GM13977 (cell line): ENCODE measurements at regions not wholly inside any gene's neighbourhood (a gene's known extent, or its start where the extent isn't known, plus 50 kb on each side); places are given as distances from the start of the nearest gene placed in this dataset.
"Not testable (repeated sequence)": the region's sequence is repeated elsewhere in the genome, so short reads cannot be mapped to it uniquely, and the experiment has no call there.

ENCODE experiments used
- DNase-seq: peaks from one replicate; pipeline ENCODE4 v3.0.0; 2012; ENCODE audit warnings: low spot score
- in situ Hi-C: fragments of 300-500 bp; cut with MboI; formaldehyde crosslinking; loops from one replicate; pipeline ENCODE4 v1.12.0; 2022; ENCODE audit warnings: low sequenced_read_pairs, low pct_unique_long_range_greater_than_20kb, mixed read lengths, inconsistent platforms; ENCODE audit not compliant: unreplicated experiment
- TF ChIP-seq, protein P1 (sequence below): IDR thresholded peaks from 2 replicates; pipeline ENCODE4 v1.5.1; 2012; ENCODE audit warnings: mild to moderate bottlenecking, control low read depth; ENCODE audit not compliant: insufficient read depth; ENCODE audit errors: extremely low read depth, missing control alignments

DNA sequence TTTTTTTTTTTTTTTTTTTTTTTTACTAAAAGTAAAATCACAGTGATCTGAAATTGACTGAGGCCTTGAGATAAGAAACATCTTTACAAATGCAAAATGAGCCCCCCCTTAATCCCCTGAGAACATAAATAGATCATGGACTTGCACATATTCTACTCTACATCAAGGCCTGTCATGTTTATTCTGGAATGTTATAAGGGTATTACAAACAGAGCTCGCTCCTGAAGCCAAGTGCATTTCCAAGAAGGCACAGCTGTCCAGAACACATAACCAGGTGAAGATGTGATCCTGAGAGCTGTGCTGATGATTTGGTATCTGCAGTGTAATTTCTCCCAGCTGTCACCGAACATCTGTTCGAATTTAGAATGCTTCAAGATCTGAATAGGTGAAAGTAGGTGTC is 384.5 kb downstream of the GPAT3 start:
- TF ChIP-seq, protein P1, sequence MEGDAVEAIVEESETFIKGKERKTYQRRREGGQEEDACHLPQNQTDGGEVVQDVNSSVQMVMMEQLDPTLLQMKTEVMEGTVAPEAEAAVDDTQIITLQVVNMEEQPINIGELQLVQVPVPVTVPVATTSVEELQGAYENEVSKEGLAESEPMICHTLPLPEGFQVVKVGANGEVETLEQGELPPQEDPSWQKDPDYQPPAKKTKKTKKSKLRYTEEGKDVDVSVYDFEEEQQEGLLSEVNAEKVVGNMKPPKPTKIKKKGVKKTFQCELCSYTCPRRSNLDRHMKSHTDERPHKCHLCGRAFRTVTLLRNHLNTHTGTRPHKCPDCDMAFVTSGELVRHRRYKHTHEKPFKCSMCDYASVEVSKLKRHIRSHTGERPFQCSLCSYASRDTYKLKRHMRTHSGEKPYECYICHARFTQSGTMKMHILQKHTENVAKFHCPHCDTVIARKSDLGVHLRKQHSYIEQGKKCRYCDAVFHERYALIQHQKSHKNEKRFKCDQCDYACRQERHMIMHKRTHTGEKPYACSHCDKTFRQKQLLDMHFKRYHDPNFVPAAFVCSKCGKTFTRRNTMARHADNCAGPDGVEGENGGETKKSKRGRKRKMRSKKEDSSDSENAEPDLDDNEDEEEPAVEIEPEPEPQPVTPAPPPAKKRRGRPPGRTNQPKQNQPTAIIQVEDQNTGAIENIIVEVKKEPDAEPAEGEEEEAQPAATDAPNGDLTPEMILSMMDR: no peak
- in situ Hi-C loops: no loop called here
- no peak for DNase-seq

DNA sequence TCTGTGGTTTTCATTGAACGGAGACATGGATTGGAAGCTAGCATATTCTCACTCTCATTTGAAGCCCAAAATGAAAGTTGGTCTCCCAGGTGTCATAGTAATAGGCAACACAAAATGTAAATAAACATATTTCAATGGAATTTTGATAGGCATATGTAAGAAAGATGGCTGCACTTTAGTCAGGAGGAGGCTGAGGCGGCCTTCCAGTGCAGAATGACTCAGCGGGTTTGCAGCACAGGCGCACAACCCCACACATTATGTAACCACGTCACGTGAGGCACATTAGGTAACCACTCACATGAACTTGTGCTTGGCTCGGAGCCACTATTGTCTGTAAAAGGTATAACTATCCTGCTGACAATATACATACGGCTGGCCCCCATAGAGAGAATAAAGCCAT is 381.7 kb downstream of the GPAT3 start:
- in situ Hi-C loops: no loop called here
- no peak for DNase-seq
- TF ChIP-seq, protein P1: no peak

DNA sequence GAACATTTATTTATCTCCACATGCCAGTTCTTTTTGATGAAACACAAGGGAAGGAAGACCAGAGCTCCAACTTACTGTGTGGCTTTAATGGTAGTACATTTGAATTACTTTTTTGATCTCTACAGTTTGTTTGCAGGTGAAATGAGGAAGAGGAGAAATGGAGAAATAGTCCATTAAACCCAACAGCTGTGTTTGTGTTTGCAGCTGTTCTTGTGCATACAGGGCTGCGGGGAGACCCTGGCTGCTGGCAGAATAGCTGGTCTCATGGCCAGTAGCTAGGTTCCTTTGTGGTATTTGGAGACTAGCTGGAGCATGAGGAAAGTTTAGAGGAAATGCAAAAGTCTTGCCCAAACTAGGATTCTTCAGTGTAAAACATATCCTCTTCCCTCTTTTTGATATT is 374.8 kb downstream of the GPAT3 start:
- TF ChIP-seq, protein P1: no peak
- in situ Hi-C loops: no loop called here
- DNase-seq: no peak

DNA sequence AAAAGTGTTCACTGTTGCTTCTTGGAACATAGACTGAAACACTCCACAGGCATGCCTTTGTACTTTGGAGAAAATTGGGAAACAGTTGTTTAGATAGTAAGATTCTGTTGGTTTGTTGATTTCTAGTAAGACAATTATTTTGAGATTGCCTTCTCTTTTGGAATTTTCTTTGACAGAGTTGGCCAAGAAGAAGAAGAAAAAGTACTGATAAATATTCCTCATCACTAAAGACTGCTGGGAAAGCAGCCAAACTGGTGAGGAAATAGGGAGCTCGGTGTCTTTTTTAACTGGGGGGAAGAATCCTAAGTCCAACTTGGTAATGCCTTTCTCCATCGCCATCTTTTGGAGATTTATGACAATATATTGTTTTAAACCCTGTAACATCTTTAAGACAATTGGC is 370.7 kb downstream of the GPAT3 start:
- TF ChIP-seq, protein P1: no peak
- in situ Hi-C loops: no loop called here
- DNase-seq: no peak

DNA sequence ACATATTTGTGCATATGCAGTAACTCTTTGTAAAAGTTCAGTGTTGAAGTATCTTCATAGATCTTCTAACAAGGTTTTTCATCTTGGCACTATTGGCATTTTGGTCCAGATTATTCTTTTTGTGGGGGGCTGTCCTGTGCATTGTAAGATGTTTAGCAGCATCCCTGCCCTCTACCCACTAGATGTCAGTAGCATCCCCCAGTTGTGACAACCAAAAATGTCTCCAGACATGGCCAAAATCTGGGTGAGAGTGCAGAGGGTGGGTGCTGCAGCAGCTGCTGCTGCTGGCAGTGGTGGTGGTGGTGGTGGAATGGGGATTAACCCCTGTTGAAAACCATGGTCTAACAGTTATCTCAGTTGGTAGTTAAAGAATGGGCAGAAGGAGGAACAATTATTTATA is 370.0 kb downstream of the GPAT3 start:
- in situ Hi-C loops: no loop called here
- DNase-seq: no peak

DNA sequence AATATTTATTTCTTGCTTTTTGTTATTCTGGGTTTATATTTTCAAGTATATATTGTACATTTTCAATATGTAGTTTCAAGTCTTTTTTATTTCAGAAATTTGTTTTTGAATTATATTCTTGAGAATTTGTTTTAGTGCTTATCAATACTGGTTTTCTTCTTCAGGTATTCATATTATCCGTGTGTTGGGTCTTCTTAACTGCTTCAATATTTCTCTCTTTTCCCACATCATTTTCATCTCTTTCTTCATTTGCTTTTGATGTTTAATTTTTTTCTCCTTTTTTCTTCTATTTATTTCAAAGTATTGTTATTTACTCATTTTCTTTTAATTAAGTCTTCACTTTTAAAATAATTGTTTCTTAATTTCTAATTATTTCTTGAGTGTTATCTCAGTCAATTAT is 367.8 kb downstream of the GPAT3 start:
- in situ Hi-C loops: not testable (repeated sequence)

More for the DNA sequence above, 370.0 kb downstream of the GPAT3 start:
- TF ChIP-seq, protein P1: peak; percentile 46

DNA sequence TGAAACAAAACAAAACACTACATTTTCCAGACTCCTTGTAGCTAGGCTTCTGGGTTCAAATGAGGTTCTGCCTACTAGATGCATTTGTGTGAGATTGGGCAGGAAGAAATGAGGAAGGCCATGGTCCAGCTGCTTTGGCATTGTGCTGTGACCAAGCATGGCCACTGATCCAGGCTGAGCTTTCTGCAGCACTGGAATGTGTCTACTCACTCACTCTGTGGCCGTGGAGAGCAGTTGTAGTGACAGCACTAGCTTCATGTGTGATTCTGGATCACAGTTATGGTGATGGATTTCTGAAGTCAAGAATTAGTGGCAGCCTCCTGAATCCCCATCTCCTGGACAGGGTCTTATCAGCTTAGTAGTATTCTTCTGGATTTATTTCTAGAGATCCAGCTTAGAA is 358.9 kb downstream of the GPAT3 start:
- in situ Hi-C loops: no loop called here
- TF ChIP-seq, protein P1: no peak
- no peak for DNase-seq

More for the DNA sequence above, 367.8 kb downstream of the GPAT3 start:
- DNase-seq: not testable (repeated sequence)
